SU-DHL-6 (cell line): ENCODE measurements at regions not wholly inside any gene's neighbourhood (a gene's known extent, or its start where the extent isn't known, plus 50 kb on each side); places are given as distances from the start of the nearest gene placed in this dataset.

ENCODE experiments used
- H2AFZ ChIP-seq: fragments of 200-600 bp; sonication (generic); 2 replicates; pipeline ENCODE4 v1.6.1; 2014; ENCODE audit warnings: low read depth, mild to moderate bottlenecking, moderate library complexity, mixed read lengths, antibody characterized with exemption, low read length; ENCODE audit not compliant: severe bottlenecking
- H3F3A ChIP-seq: fragments of 200-600 bp; shearing (Covaris generic); 2 replicates; pipeline ENCODE4 v1.6.0; 2016; ENCODE audit warnings: antibody characterized with exemption, mild to moderate bottlenecking; ENCODE audit not compliant: insufficient read depth
- H3K27ac ChIP-seq: fragments of 200-600 bp; sonication (generic); 2 replicates; pipeline ENCODE4 v1.5.1; 2016; ENCODE audit warnings: low read depth, mild to moderate bottlenecking, low read length, moderate library complexity, mixed read lengths
- H3K27me3 ChIP-seq: fragments of 200-600 bp; sonication (generic), shearing (Covaris generic); 2 replicates; pipeline ENCODE4 v1.6.0; 2014; ENCODE audit warnings: mild to moderate bottlenecking, low read length
- H3K36me3 ChIP-seq: fragments of 200-600 bp; sonication (generic); 2 replicates; pipeline ENCODE4 v1.6.1; 2014; ENCODE audit warnings: mild to moderate bottlenecking, low read length, mixed read lengths
- H3K4me2 ChIP-seq: fragments of 300-600, 200-600 bp; shearing (Covaris generic), sonication (generic); 2 replicates; pipeline ENCODE4 v1.6.0; 2014; ENCODE audit warnings: low read length, low read depth, mild to moderate bottlenecking; ENCODE audit not compliant: poor library complexity, severe bottlenecking
- H3K4me3 ChIP-seq: fragments of 200-600 bp; sonication (generic); 2 replicates; pipeline ENCODE4 v1.5.1; 2014; ENCODE audit warnings: antibody characterized with exemption, low read length, mild to moderate bottlenecking, mixed read lengths; ENCODE audit not compliant: insufficient read depth, poor library complexity, severe bottlenecking
- H3K79me2 ChIP-seq: fragments of 200-600 bp; sonication (generic); 2 replicates; pipeline ENCODE4 v1.6.1; 2014; ENCODE audit warnings: mild to moderate bottlenecking, low read length, moderate library complexity; ENCODE audit not compliant: insufficient read depth
- H3K9ac ChIP-seq: fragments of 200-600 bp; sonication (generic); 2 replicates; pipeline ENCODE4 v1.7.0; 2014; ENCODE audit warnings: mild to moderate bottlenecking, low read length
- H3K9me2 ChIP-seq: fragments of 200-600 bp; sonication (generic); replicated peaks from 2 replicates; pipeline ENCODE4 v1.6.1; 2014; ENCODE audit warnings: low read length; ENCODE audit not compliant: insufficient read depth
- H3K9me3 ChIP-seq: fragments of 200-600 bp; sonication (generic); 2 replicates; pipeline ENCODE4 v1.6.1; 2014; ENCODE audit warnings: low read length, mixed read lengths; ENCODE audit not compliant: insufficient read depth
- H4K20me1 ChIP-seq: fragments of 200-600 bp; sonication (generic); 2 replicates; pipeline ENCODE4 v1.6.1; 2014; ENCODE audit warnings: low read depth, mild to moderate bottlenecking, antibody characterized with exemption, low read length, moderate library complexity, mixed read lengths
- CTCF ChIP-seq: fragments of 200-600 bp; sonication (generic); IDR thresholded peaks from one replicate; pipeline ENCODE4 v1.5.1; 2017; ENCODE audit warnings: antibody characterized with exemption, mild to moderate bottlenecking, low read length, moderate library complexity; ENCODE audit not compliant: insufficient read depth, poor library complexity, severe bottlenecking
- EZH2phosphoT487 ChIP-seq: fragments of 200-600 bp; sonication (generic), shearing (Covaris generic); conservative IDR thresholded peaks from 2 replicates; pipeline ENCODE4 v1.6.1; 2018; ENCODE audit warnings: mild to moderate bottlenecking, antibody characterized with exemption, low read length, moderate library complexity, mixed read lengths

- H3K4me3 ChIP-seq, result no peak overlapping the region
- no peak overlapping the region for H3K27ac ChIP-seq
- TF ChIP-seq CTCF (no peak), EZH2phosphoT487 (no peak)
Observed at GRCh38 chr15:97141360-97141759, 810.9 kb downstream of the NR2F2 start.

GRCh38 chr15:97141871-97142270 lies 811.4 kb downstream of the NR2F2 start:
- H3K4me2 ChIP-seq, result no peak overlapping the region
- no peak for TF ChIP-seq CTCF
- TF ChIP-seq EZH2phosphoT487, result no peak
- no peak overlapping the region for H3K27ac ChIP-seq
- no peaks in the 10 kb centered on the region for H4K20me1 ChIP-seq
- H3K9me3 ChIP-seq, result no peaks in the 10 kb centered on the region
- no peak overlapping the region for H3K9ac ChIP-seq
- H3K79me2 ChIP-seq, result no peaks in the 10 kb centered on the region
- no peaks in the 10 kb centered on the region for H3K9me2 ChIP-seq
- no peaks in the 10 kb centered on the region for H3K36me3 ChIP-seq
- no peak overlapping the region for H2AFZ ChIP-seq
- no peak overlapping the region for H3K4me3 ChIP-seq
- no peaks in the 10 kb centered on the region for H3F3A ChIP-seq
- no peaks in the 10 kb centered on the region for H3K27me3 ChIP-seq

More at GRCh38 chr15:97141360-97141759, 810.9 kb downstream of the NR2F2 start:
- Histone ChIP-seq H3K27me3 (no peaks in the 10 kb centered on the region), H3F3A (no peaks in the 10 kb centered on the region), H2AFZ (no peak overlapping the region), H4K20me1 (no peaks in the 10 kb centered on the region), H3K4me2 (no peak overlapping the region), H3K36me3 (no peaks in the 10 kb centered on the region), H3K9ac (no peak overlapping the region), H3K9me3 (no peaks in the 10 kb centered on the region), H3K79me2 (no peaks in the 10 kb centered on the region), H3K9me2 (no peaks in the 10 kb centered on the region)

- no peak overlapping the region for H3K4me2 ChIP-seq
- H3K27ac ChIP-seq, result no peak overlapping the region
- no peak overlapping the region for H3K4me3 ChIP-seq
- H3K36me3 ChIP-seq, result no peaks in the 10 kb centered on the region
- H4K20me1 ChIP-seq, result no peaks in the 10 kb centered on the region
- H3K9me3 ChIP-seq, result no peaks in the 10 kb centered on the region
- no peak overlapping the region for H3K9ac ChIP-seq
- no peaks in the 10 kb centered on the region for H3F3A ChIP-seq
- H2AFZ ChIP-seq, result no peak overlapping the region
- no peaks in the 10 kb centered on the region for H3K27me3 ChIP-seq
- no peaks in the 10 kb centered on the region for H3K79me2 ChIP-seq
- TF ChIP-seq EZH2phosphoT487 (no peak), CTCF (no peak)
- H3K9me2 ChIP-seq, result no peaks in the 10 kb centered on the region
Observed at GRCh38 chr15:97143592-97144376, 813.3 kb downstream of the NR2F2 start.
